ENCODE measurements at regions not wholly inside any gene's neighbourhood (a gene's known extent, or its start where the extent isn't known, plus 50 kb on each side); places are given as distances from the start of the nearest gene placed in this dataset.
"Not testable (repeated sequence)": the region's sequence is repeated elsewhere in the genome, so short reads cannot be mapped to it uniquely, and the experiment has no call there.

DNA sequence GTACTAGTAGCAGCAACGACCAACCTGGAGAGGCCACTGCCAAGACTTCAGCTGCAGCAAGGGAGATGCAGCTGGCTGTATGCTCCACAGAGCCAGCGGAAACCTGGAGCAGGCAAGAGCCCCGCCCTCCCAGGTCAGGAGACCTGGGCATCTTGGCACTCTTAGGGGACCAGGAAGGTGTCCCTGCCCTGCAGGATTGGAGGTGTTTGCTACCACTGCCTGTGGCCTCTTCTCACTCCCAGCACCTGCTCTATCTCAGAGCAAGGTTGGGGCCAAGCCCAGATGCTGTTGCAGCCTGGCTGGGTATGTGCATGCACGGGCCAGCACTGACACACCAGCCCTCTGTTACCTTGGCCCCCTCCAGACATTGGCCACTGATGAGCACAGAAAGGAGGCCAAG is 1512.8 kb downstream of the REEP3 start:
- no peaks in the 10 kb centered on the region for H3K4me1 Mint-ChIP-seq
- DNase-seq (no peak), ATAC-seq (no peak)
- CTCF ChIA-PET, result no interaction called here
- no peaks in the 10 kb centered on the region for H3K27me3 Mint-ChIP-seq
- no peak overlapping the region for H3K27ac Mint-ChIP-seq
- no peaks in the 10 kb centered on the region for H3K36me3 Mint-ChIP-seq
- no peak overlapping the region for H3K4me3 Mint-ChIP-seq
- H3K9me3 Mint-ChIP-seq (ENCODE audit: low read depth), result peaks cover 2% of the 10 kb centered on the region

DNA sequence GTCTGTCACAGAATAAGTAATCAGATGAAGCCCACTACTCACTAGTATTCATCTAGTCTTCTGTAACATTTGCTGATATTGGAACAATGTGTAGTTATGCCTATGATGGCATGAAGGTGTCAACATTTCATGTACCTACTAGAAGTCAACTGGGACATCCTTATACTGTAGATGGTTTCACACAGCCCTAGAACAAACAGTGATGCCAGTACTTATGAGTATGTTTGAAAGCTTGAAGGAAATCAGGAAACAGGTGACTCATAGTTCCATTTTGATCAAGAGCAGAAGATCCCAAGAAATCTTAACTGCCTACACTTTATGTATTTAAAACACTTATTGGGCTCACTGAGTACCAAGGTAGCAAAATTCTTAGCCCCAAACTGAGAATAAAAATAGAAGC is 1519.6 kb downstream of the REEP3 start:
- ATAC-seq (no peak), DNase-seq (no peak)

DNA sequence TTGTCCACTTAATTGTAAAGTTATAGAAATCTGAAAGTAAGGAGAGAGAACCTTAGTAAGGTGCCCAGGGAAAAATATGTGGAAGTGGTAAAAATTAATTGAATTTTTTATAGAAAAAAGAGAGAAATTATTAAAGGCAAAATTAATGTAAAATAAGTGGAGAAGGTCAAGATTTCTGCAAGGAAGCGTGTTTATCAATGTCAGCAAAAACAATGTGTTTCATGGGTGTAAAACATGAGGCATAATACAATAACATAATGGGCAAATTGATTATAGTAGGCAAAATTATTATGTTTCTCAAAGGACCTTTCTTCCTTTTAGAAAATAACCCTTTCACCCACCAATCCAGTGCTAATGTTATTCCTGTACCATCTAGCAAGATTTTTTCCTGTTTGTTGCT is 1520.1 kb downstream of the REEP3 start:
- no peaks in the 10 kb centered on the region for H3K36me3 Mint-ChIP-seq
- no peak overlapping the region for H3K27ac Mint-ChIP-seq
- H3K4me3 Mint-ChIP-seq, result no peak overlapping the region
- H3K27me3 Mint-ChIP-seq, result no peaks in the 10 kb centered on the region
- no peaks in the 10 kb centered on the region for H3K4me1 Mint-ChIP-seq
- ATAC-seq (no peak), DNase-seq (no peak)
- CTCF ChIA-PET, result no interaction called here
- H3K9me3 Mint-ChIP-seq (ENCODE audit: low read depth), result peaks cover 3% of the 10 kb centered on the region

More for the DNA sequence above, 1519.6 kb downstream of the REEP3 start:
- Mint-ChIP-seq H3K4me1 (no peaks in the 10 kb centered on the region), H3K9me3 (ENCODE audit: low read depth) (peaks cover 3% of the 10 kb centered on the region), H3K36me3 (no peaks in the 10 kb centered on the region), H3K27me3 (no peaks in the 10 kb centered on the region), H3K27ac (no peak overlapping the region), H3K4me3 (no peak overlapping the region)
- CTCF ChIA-PET, result no interaction called here

DNA sequence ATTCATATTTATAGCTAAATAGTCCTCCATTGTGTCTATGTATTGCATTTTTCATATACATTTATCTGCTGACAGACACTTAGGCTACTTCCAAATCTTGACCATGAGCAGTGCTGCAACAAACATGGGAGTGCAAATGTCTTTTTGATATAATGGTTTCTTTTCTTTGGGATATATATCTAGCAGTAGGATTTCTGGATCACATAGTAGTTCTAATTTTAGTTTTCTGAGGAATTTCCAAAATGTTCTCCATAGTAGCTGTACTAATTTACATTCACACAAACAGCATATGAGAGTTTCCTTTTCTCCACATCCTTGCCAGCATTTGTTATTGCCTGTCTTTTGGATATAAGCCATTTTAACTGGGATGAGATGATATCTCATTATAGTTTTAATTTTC is 1521.3 kb downstream of the REEP3 start:
- H3K9me3 Mint-ChIP-seq (ENCODE audit: low read depth), result peaks cover 3% of the 10 kb centered on the region
- ATAC-seq (no peak), DNase-seq (no peak)
- H3K27ac Mint-ChIP-seq, result no peak overlapping the region
- no peak overlapping the region for H3K4me3 Mint-ChIP-seq
- H3K36me3 Mint-ChIP-seq, result no peaks in the 10 kb centered on the region
- H3K27me3 Mint-ChIP-seq, result no peaks in the 10 kb centered on the region
- CTCF ChIA-PET, result no interaction called here
- H3K4me1 Mint-ChIP-seq, result no peaks in the 10 kb centered on the region

DNA sequence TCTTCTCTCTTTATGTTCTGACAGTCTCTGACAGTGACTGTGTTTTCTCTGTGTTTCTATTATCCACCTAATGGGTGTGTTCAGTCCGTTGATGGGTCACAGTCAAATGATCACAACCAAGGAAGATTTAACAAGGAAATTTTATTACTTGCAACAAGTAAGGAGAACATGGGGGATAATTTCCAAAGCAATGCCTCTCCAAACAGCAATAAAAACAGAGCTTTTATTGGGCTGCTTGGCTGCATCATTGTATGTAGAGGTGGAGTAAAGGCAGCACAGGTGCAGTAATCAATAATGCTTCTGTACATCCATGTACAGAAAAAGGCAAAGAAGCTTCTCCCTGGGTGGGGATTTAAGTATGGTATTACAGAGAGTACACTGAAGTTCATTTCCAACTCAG is 1525.6 kb downstream of the REEP3 start:
- Mint-ChIP-seq H3K27ac (no peak overlapping the region), H3K4me3 (no peak overlapping the region), H3K9me3 (ENCODE audit: low read depth) (no peaks in the 10 kb centered on the region), H3K4me1 (no peaks in the 10 kb centered on the region), H3K27me3 (no peaks in the 10 kb centered on the region), H3K36me3 (no peaks in the 10 kb centered on the region)
- no peak for DNase-seq
- ATAC-seq, result no peak
- CTCF ChIA-PET, result no interaction called here

DNA sequence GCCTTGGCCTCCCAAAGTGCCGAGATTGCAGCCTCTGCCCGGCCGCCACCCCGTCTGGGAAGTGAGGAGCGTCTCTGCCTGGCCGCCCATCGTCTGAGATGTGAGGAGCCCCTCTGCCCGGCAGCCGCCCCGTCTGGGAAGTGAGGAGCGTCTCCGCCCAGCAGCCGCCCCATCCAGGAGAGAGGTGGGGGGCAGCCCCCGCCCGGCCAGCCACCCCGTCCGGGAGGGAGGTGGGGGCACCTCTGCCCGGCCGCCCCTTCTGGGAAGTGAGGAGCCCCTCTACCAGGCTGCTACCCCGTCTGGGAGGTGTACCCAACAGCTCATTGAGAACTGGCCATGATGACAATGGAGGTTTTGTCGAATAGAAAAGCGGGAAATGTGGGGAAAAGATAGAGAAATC is 1530.9 kb downstream of the REEP3 start:
- CTCF ChIA-PET; H3K36me3 Mint-ChIP-seq; H3K27me3 Mint-ChIP-seq; DNase-seq; H3K4me3 Mint-ChIP-seq; H3K9me3 Mint-ChIP-seq (ENCODE audit: low read depth); H3K4me1 Mint-ChIP-seq; H3K27ac Mint-ChIP-seq; ATAC-seq: not testable (repeated sequence)

DNA sequence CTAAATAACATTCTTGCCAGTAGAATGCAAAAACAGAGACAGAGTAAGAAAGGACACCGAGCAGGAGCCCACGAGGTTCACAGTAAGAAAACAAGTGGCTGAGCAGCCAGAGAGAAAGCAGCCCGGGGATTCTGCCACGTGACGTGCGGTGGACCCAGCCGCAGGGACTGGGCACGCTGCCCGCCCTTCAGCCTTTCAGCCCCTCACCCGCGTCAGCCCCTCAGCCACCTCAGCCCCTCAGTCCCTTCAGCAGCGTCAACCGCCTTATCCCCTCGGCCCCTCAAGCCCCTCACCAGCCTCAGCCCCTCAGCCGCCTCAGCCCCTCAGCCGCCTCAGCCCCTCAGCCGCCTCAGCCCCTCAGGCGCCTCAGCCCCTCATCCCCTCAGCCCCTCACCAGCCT is 1532.2 kb downstream of the REEP3 start:
- CTCF ChIA-PET; H3K36me3 Mint-ChIP-seq; ATAC-seq; H3K9me3 Mint-ChIP-seq (ENCODE audit: low read depth); H3K4me3 Mint-ChIP-seq; H3K27ac Mint-ChIP-seq; DNase-seq; H3K4me1 Mint-ChIP-seq; H3K27me3 Mint-ChIP-seq: not testable (repeated sequence)

DNA sequence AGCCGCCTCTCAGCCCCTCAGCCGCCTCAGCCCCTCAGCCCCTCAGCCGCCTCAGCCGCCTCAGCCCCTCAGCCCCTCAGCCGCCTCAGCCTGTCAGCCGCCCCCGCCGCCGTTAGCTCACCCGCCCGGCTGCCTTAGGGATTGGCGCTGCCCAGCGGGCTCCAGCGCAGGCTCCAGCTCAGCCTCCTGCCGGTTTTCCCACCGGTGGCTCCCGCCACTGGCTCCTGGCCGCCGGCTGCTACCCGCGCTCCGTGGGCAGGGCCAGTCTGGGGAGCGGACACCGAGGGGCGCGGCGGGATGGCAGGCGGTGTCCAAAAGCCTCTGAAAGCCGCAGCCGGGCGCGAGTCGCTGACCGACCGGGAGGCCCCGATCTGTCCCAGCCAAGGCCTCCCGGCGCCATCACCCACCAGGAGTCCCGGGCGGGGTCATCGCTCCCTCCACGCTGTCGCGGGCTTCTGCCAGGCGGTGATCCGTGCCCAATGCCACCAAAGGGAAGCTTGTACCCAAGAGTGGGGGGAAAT is 1532.7 kb downstream of the REEP3 start:
- H3K27ac Mint-ChIP-seq; DNase-seq; H3K4me1 Mint-ChIP-seq; CTCF ChIA-PET; H3K9me3 Mint-ChIP-seq (ENCODE audit: low read depth); H3K36me3 Mint-ChIP-seq; ATAC-seq; H3K4me3 Mint-ChIP-seq; H3K27me3 Mint-ChIP-seq: not testable (repeated sequence)

DNA sequence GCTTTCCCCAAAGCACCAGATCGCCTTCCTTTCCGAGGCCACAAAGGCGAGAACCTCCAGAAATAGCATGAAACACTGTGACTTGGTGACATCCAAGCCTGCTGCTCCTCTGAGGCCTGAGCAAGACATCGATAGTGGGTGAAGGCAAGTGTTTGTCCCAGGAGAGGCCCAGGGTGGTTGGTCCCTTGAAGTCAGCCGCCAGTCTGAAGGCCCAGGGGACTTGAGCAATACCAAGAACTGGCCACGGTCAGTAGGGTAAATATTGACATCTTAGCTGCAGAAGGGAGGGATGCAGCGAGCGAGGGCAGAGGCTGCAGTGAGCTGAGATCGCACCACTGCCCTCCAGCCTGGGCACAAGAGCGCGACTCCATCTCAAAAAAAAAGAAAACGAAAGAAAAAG is 1533.5 kb downstream of the REEP3 start:
- H3K36me3 Mint-ChIP-seq; ATAC-seq; H3K27ac Mint-ChIP-seq; CTCF ChIA-PET; H3K4me1 Mint-ChIP-seq; H3K4me3 Mint-ChIP-seq; H3K27me3 Mint-ChIP-seq; DNase-seq; H3K9me3 Mint-ChIP-seq (ENCODE audit: low read depth): not testable (repeated sequence)

DNA sequence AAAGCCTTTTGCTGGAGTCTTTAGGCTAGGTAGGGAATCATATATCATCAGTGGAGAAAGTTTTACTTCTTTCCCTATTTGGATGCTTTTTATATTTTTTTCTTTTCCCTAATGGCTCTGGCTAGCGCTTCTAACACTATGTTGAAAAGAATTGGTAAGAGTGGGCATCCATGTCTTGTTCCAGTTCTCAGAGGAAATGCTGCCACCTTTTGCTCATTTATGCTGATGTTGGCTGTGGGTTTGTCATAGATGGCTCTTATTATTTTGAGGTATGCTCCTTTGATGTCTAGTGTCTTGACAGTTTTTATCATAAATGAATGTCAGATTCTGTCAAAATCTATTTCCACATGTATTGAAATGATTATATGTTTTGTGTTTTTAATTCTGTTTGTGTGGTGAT is 1544.1 kb downstream of the REEP3 start:
- Mint-ChIP-seq H3K4me1 (no peaks in the 10 kb centered on the region), H3K9me3 (ENCODE audit: low read depth) (peaks cover 4% of the 10 kb centered on the region), H3K27me3 (no peaks in the 10 kb centered on the region), H3K4me3 (no peak overlapping the region), H3K36me3 (no peaks in the 10 kb centered on the region), H3K27ac (no peak overlapping the region)
- CTCF ChIA-PET, result interaction anchor here (0.8 kb wide), 1 partner anchor 172 kb away, joined by 4 read pairs; no protein-coding TSS in a partner anchor
- DNase-seq, result no peak
- no peak for ATAC-seq

DNA sequence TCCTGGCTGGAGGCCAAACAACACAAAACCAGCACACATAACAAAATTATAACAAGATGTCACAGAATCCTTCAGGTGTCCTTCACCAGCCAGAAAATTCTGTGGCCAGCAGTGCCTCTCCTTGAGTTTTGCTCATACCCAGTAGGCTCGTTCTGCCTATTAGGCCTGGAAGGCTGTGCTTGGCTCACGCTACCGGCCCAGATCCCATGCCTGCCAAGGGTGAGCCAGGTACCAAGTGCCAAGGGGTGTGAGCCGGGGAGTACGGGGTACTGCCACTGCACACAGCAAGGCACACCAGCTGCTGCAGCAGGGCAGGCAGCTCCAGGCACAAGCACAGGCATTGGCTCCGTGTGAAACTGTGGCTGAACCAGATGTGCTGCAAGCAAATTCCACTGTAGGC is 1562.0 kb downstream of the REEP3 start:
- peaks cover under 1% of the 10 kb centered on the region for H3K36me3 Mint-ChIP-seq
- no peak overlapping the region for H3K27ac Mint-ChIP-seq
- no peaks in the 10 kb centered on the region for H3K4me1 Mint-ChIP-seq
- CTCF ChIA-PET, result no interaction called here
- no peak for DNase-seq
- no peak for ATAC-seq
- H3K27me3 Mint-ChIP-seq, result no peaks in the 10 kb centered on the region
- peaks cover 11% of the 10 kb centered on the region for H3K9me3 Mint-ChIP-seq (ENCODE audit: low read depth)
- H3K4me3 Mint-ChIP-seq, result no peak overlapping the region

DNA sequence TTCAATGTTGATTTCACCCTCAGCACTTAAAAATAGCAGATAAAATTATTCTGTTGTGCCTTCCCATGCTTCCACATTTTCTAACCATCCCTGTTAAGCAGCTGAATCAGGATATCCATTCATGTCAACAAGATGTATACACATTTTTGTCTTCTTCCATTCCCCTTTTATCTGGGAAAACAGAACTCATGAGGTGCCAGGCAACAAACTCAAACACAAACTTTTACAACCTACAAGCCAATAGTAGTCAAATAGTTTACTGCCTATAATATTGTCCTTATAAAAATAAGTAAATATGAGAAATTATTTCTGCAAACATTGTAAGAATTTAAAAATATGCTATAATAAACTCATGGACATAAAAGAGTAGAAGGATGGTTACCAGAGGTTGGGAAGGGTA is 1569.8 kb downstream of the REEP3 start:
- Mint-ChIP-seq H3K27ac (no peak overlapping the region), H3K4me1 (no peaks in the 10 kb centered on the region), H3K4me3 (no peak overlapping the region), H3K9me3 (ENCODE audit: low read depth) (peaks cover 9% of the 10 kb centered on the region), H3K36me3 (no peaks in the 10 kb centered on the region), H3K27me3 (no peaks in the 10 kb centered on the region)
- no peak for ATAC-seq
- CTCF ChIA-PET, result no interaction called here
- no peak for DNase-seq

DNA sequence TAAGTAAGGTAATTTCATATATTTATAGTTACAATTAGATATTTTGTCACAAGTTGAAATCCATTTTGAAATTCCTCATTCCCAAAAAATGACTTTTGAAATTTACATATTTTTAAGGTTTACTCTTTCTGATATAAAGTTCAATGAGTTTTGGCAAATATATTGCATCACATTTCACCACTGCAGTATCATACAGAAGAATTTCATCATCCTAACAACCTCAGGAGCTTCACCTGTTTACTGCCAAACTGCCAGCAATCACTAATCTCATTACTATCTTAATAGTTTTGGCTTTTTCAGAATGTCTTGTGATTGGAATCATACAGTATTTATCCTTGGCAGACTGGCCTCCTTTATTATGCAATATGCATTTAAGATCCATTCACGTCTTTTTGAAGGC is 1578.9 kb downstream of the REEP3 start:
- no peak for ATAC-seq
- peaks cover 5% of the 10 kb centered on the region for H3K9me3 Mint-ChIP-seq (ENCODE audit: low read depth)
- H3K27me3 Mint-ChIP-seq, result no peaks in the 10 kb centered on the region

DNA sequence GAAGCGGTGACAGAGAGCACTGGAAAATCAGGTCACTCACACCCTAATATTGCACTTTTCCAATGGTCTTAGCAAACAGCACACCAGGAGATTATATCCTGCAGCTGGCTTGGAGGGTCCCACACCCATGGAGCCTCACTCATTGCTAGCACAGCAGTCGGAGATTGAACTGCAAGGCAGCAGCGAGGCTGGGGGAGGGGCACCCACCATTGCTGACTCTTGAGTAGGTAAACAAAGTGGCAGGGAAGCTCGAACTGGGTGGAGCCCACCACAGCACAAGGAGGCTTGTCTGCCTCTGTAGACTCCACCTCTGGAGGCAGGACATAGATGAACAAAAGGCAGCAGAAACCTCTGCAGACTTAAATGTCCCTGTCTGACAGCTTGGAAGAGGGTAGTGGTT is 1579.7 kb downstream of the REEP3 start:
- DNase-seq; H3K4me1 Mint-ChIP-seq; H3K4me3 Mint-ChIP-seq; H3K27me3 Mint-ChIP-seq; H3K27ac Mint-ChIP-seq; H3K36me3 Mint-ChIP-seq; CTCF ChIA-PET; H3K9me3 Mint-ChIP-seq (ENCODE audit: low read depth); ATAC-seq: not testable (repeated sequence)

More for the DNA sequence above, 1578.9 kb downstream of the REEP3 start:
- Mint-ChIP-seq H3K4me1 (no peaks in the 10 kb centered on the region), H3K4me3 (no peak overlapping the region), H3K36me3 (no peaks in the 10 kb centered on the region), H3K27ac (no peak overlapping the region)
- CTCF ChIA-PET, result no interaction called here
- no peak for DNase-seq

DNA sequence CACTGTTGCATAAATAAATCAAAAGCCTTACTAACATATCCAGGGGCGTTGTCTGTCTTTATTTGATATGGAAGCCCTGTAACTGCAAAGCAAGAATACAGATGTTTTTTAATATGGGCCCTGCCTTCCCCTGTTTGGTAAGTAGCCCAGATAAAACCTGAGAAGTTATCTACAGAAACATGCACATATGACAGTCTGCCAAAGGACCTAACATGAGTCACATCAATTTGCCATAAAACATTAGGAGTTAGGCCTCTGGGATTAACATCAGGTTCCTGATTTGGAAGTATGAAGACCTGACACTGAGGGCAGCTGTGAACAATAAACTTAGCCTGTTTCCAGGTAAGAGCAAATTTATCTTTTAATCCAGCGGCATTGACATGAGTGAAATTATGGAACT is 1588.8 kb downstream of the REEP3 start:
- no peaks in the 10 kb centered on the region for H3K36me3 Mint-ChIP-seq
- no peak for ATAC-seq
- H3K4me1 Mint-ChIP-seq, result no peaks in the 10 kb centered on the region

More for the DNA sequence above, 1588.8 kb downstream of the REEP3 start:
- Mint-ChIP-seq H3K27ac (no peak overlapping the region), H3K4me3 (no peak overlapping the region), H3K9me3 (ENCODE audit: low read depth) (peaks cover 4% of the 10 kb centered on the region), H3K27me3 (no peaks in the 10 kb centered on the region)
- no peak for DNase-seq
- CTCF ChIA-PET, result no interaction called here

Measured in activated CD8-positive, alpha-beta memory T cell treated with anti-CD3 and anti-CD28 coated beads, Interleukin-2, amount 10 ng/mL, durations not matched to agents 7 days and 5 days (primary cell).